ENCODE measurements at regions not wholly inside any gene's neighbourhood (a gene's known extent, or its start where the extent isn't known, plus 50 kb on each side); places are given as distances from the start of the nearest gene placed in this dataset.

GRCh38 chr6:143621876-143622605 lies 55.7 kb upstream of the PHACTR2 start:
- DNase-seq = no peak

GRCh38 chr6:143621159-143621873 lies 56.4 kb upstream of the PHACTR2 start:
- no peak for DNase-seq

- no peak for DNase-seq
Observed at GRCh38 chr6:143620447-143620846, 57.3 kb upstream of the PHACTR2 start.

GRCh38 chr6:143619824-143620401 lies 57.9 kb upstream of the PHACTR2 start:
- no peak for DNase-seq

- DNase-seq = no peak
Observed at GRCh38 chr6:143616741-143617140, 61.0 kb upstream of the PHACTR2 start.

- no peak for DNase-seq
Observed at GRCh38 chr6:143615785-143616184, 62.0 kb upstream of the PHACTR2 start.

DNA sequence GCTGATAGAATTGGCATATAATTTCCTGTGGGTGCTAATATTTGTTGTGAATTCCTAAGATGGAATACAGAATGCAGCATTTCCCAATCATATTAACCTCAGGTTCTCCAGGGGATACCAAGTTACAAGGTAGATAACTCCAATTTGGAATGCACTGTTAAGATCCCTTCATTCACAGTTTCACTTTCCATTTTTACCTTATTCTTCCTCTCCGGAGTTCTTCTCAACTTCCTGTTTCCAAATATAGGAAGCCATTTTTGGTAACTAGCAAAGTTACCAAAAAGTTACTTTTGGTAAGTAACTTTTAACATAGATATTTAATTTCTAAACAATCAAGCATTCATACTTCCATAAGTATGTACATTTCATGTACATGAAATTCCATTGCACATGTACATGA lies 63.5 kb upstream of the PHACTR2 start:
- no peak for DNase-seq

GRCh38 chr6:143613749-143614148 lies 64.0 kb upstream of the PHACTR2 start:
- no peak for DNase-seq

DNA sequence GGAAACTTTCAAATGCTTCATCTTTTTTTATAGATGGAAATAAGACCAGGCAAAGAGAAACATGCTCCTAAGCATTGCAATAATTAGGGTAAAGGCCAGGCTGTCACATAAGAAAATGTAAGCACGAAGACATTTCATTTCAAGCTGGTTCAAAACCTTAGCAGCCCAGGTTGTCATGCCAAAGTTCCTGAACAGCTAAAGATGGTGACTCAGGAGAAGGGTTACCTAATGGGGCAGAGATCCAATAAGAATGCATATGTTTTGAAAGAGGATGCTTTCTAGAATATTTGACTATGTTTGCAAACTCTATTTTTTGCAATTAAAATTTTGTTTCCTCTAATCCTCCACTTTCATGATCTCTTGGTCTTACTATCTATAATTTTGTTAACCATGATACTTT lies 65.6 kb upstream of the PHACTR2 start:
- DNase-seq = no peak

- DNase-seq = no peak
Observed at GRCh38 chr6:143611580-143611979, 66.2 kb upstream of the PHACTR2 start.

DNA sequence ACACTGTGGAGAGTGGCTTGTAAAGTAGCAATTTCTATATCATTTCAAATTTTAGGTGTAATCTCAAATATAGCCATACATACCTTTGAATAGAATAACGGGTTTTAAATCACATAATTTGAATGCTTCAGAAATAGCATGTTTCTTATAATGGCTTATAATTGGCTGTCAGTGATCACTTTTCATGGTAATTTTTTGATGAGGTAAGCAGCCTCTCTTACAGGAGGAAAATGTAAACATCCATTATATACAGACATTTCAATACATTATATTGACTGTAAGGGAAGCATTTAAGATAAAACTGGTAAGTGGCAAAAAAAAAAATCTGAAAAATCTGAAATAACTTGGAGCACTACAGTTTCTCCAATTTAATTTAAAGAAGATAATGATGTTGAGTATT lies 67.8 kb upstream of the PHACTR2 start:
- no peak for DNase-seq

GRCh38 chr6:143609501-143609900 lies 68.3 kb upstream of the PHACTR2 start:
- DNase-seq = no peak

- no peak for DNase-seq
Observed at GRCh38 chr6:143608906-143609305, 68.9 kb upstream of the PHACTR2 start.

GRCh38 chr6:143607974-143608373 lies 69.8 kb upstream of the PHACTR2 start:
- no peak for DNase-seq

- no peak for DNase-seq
Observed at GRCh38 chr6:143607168-143607567, 70.6 kb upstream of the PHACTR2 start.

GRCh38 chr6:143605906-143606521 lies 71.8 kb upstream of the PHACTR2 start:
- DNase-seq = no peak

DNA sequence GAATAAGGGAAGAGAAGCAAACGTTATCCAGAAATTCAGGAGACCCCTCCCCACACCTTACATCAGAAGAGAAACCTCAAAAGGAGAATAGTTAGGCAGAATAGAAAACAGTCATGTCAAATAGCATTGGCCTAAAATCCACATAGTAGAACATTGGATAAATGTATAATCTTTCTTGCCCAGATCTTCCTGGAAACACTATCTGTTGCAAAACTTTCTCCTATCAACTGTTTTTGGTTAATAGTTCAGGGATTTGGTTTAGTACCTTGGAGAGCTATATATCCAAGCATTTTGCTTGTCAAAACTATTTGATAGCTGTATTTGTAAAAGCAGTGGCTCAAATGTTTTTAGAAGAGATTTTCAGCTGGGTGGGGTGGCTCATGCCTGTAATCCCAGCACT lies 74.3 kb upstream of the PHACTR2 start:
- DNase-seq = no peak

DNA sequence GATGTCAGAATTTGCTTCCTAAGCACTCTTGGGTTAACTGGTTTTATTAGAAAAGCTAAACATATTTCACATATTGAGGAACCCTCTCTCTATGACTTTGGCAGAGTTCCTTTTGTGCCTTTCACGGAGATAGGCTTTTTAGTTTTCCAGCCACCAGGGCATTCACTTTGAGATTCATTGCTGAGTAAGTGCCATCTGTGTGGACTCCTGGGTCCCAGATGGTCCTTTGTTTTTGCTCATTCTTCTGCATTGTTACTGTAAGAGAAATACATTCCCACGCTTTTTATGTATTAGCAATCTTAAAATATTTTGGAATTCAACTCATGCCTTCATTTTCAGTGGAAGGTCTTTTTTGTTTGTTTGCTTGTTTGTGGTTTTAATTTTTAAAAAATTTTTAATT lies 76.3 kb upstream of the PHACTR2 start:
- no peak for DNase-seq

GRCh38 chr6:143600821-143601220 lies 76.9 kb upstream of the PHACTR2 start:
- no peak for DNase-seq

- DNase-seq = peak; percentile 50
Observed at GRCh38 chr6:143598466-143599080, 79.2 kb upstream of the PHACTR2 start.

- no peak for DNase-seq
Observed at GRCh38 chr6:143596866-143597265, 80.9 kb upstream of the PHACTR2 start.

GRCh38 chr6:143595251-143596036 lies 82.3 kb upstream of the PHACTR2 start:
- DNase-seq = no peak

- DNase-seq = no peak
Observed at GRCh38 chr6:143594647-143595046, 83.1 kb upstream of the PHACTR2 start.

All from CD4-positive, alpha-beta T cell treated with Interleukin-10 for 1 hour (primary cell).